SK-N-SH (cell line): ENCODE measurements at regions not wholly inside any gene's neighbourhood (a gene's known extent, or its start where the extent isn't known, plus 50 kb on each side); places are given as distances from the start of the nearest gene placed in this dataset.
"Not testable (repeated sequence)": the region's sequence is repeated elsewhere in the genome, so short reads cannot be mapped to it uniquely, and the experiment has no call there.

ENCODE experiments used
- CTCF ChIP-seq: fragments of 200-600 bp; sonication (generic); IDR thresholded peaks from 2 replicates; pipeline ENCODE4 v1.6.1; 2017; ENCODE audit warnings: antibody characterized with exemption, mild to moderate bottlenecking, moderate library complexity
- EZH2phosphoT487 ChIP-seq: fragments of 200-600 bp; sonication (generic); IDR thresholded peaks from 2 replicates; pipeline ENCODE4 v1.6.1; 2017; ENCODE audit warnings: low read depth, mixed run types, mild to moderate bottlenecking, antibody characterized with exemption, moderate library complexity, borderline replicate concordance
- GABPA ChIP-seq: IDR thresholded peaks from 2 replicates; pipeline ENCODE4 v1.4.0; 2012; ENCODE audit warnings: low read depth, mild to moderate bottlenecking
- POLR2AphosphoS5 ChIP-seq: IDR thresholded peaks from 2 replicates; pipeline ENCODE4 v1.6.1; 2012; ENCODE audit warnings: low read depth, low read length
- RAD21 ChIP-seq: IDR thresholded peaks from 2 replicates; pipeline ENCODE4 v1.6.1; 2012; ENCODE audit warnings: mild to moderate bottlenecking, low read length
- RFX5 ChIP-seq: IDR thresholded peaks from 2 replicates; pipeline ENCODE4 v1.6.1; 2012; ENCODE audit warnings: mild to moderate bottlenecking, improper control_type of control experiment, low read length
- SIN3A ChIP-seq: IDR thresholded peaks from 2 replicates; pipeline ENCODE4 v1.6.1; 2012; ENCODE audit warnings: low read depth, mild to moderate bottlenecking, low read length, moderate library complexity, borderline replicate concordance
- SMC3 ChIP-seq: IDR thresholded peaks from 2 replicates; pipeline ENCODE4 v1.6.1; 2012; ENCODE audit warnings: low read depth, low read length, improper control_type of control experiment
- ZBTB33 ChIP-seq: IDR thresholded peaks from 2 replicates; pipeline ENCODE4 v1.4.0; 2012; ENCODE audit warnings: low read depth, borderline replicate concordance

GRCh38 chr9:61672645-61673167 is 482.9 kb downstream of the SPATA31A7 start:
- not testable (repeated sequence) for TF ChIP-seq CTCF, RFX5, RAD21, ZBTB33, SMC3, POLR2AphosphoS5, GABPA, EZH2phosphoT487, SIN3A
